ENCODE measurements at regions not wholly inside any gene's neighbourhood (a gene's known extent, or its start where the extent isn't known, plus 50 kb on each side); places are given as distances from the start of the nearest gene placed in this dataset.

DNA sequence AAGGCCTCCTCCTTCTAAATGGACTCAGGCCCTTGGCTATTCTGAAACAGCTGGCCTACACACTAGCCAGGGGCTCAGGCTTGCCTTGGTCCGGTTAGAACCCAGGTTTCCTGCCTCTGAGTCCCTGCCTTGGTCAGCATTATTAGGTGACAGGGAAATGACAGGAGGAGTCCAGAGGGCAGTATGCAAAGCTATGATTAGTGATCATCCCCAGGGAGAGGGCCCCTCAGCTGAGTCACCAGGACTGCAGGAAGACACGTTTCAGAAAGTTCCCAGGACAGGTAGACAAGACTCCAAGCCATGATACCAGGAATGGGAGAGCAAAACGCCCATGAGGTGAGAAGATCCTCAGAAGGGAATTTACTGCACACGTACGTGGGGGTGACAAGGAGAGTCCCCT, 301.1 kb upstream of the COBL start:
- no peak for TF ChIP-seq EP300 (IDR thresholded peaks at IDR 0.05; ENCODE audit: borderline replicate concordance)
- TF ChIP-seq TAF1 (IDR thresholded peaks at IDR 0.05; ENCODE audit: low read depth), result no peak
- TF ChIP-seq TCF12 (IDR thresholded peaks at IDR 0.05; ENCODE audit: low read depth), result no peak
- TF ChIP-seq, protein P1, sequence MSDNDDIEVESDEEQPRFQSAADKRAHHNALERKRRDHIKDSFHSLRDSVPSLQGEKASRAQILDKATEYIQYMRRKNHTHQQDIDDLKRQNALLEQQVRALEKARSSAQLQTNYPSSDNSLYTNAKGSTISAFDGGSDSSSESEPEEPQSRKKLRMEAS (IDR thresholded peaks at IDR 0.05), result no peak
- TF ChIP-seq FOXM1 (IDR thresholded peaks at IDR 0.05; ENCODE audit: borderline replicate concordance, low read depth), result no peak
- TF ChIP-seq ZBTB7A (IDR thresholded peaks at IDR 0.05; ENCODE audit: low read depth), result no peak
- no peak for TF ChIP-seq NFIC (IDR thresholded peaks at IDR 0.05)
- TF ChIP-seq TEAD4 (IDR thresholded peaks at IDR 0.05), result no peak
- TF ChIP-seq, protein P2, sequence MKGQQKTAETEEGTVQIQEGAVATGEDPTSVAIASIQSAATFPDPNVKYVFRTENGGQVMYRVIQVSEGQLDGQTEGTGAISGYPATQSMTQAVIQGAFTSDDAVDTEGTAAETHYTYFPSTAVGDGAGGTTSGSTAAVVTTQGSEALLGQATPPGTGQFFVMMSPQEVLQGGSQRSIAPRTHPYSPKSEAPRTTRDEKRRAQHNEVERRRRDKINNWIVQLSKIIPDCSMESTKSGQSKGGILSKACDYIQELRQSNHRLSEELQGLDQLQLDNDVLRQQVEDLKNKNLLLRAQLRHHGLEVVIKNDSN (IDR thresholded peaks at IDR 0.05), result no peak
- TF ChIP-seq, protein P3, sequence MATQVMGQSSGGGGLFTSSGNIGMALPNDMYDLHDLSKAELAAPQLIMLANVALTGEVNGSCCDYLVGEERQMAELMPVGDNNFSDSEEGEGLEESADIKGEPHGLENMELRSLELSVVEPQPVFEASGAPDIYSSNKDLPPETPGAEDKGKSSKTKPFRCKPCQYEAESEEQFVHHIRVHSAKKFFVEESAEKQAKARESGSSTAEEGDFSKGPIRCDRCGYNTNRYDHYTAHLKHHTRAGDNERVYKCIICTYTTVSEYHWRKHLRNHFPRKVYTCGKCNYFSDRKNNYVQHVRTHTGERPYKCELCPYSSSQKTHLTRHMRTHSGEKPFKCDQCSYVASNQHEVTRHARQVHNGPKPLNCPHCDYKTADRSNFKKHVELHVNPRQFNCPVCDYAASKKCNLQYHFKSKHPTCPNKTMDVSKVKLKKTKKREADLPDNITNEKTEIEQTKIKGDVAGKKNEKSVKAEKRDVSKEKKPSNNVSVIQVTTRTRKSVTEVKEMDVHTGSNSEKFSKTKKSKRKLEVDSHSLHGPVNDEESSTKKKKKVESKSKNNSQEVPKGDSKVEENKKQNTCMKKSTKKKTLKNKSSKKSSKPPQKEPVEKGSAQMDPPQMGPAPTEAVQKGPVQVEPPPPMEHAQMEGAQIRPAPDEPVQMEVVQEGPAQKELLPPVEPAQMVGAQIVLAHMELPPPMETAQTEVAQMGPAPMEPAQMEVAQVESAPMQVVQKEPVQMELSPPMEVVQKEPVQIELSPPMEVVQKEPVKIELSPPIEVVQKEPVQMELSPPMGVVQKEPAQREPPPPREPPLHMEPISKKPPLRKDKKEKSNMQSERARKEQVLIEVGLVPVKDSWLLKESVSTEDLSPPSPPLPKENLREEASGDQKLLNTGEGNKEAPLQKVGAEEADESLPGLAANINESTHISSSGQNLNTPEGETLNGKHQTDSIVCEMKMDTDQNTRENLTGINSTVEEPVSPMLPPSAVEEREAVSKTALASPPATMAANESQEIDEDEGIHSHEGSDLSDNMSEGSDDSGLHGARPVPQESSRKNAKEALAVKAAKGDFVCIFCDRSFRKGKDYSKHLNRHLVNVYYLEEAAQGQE (IDR thresholded peaks at IDR 0.05; ENCODE audit: low read depth), result no peak

DNA sequence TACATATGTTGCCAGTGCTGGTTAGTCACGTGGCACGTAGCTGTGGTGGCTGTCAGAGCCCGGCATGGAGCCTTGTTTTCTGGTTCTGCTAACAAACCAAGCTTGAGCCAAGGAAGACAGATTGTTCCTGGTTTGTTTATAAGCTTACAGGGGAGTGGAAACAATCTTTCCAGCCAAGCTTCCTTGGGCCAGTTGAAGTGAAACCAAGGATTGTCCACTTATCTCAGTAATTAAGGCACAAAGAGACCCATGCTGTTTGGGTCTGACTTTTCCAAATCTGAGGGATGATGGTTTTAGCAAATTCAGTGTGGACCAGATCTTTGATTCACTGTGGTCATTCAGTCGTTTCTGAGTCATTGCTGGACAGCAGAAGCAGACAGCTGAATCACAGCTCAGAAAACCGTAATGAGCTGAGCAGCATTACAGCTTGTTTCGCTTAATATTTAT, 297.3 kb upstream of the COBL start:
- TF ChIP-seq YY1 (IDR thresholded peaks at IDR 0.05; ENCODE audit: low read depth) (no peak), EP300 (IDR thresholded peaks at IDR 0.05; ENCODE audit: borderline replicate concordance) (no peak), EGR1 (IDR thresholded peaks at IDR 0.05) (no peak), TEAD4 (IDR thresholded peaks at IDR 0.05) (no peak), CREB1 (IDR thresholded peaks at IDR 0.05; ENCODE audit: low read depth) (no peak), ZBTB7A (IDR thresholded peaks at IDR 0.05; ENCODE audit: low read depth) (no peak), CEBPB (IDR thresholded peaks at IDR 0.05) (no peak), TAF1 (IDR thresholded peaks at IDR 0.05; ENCODE audit: low read depth) (no peak), NFIC (IDR thresholded peaks at IDR 0.05) (no peak), RAD21 (IDR thresholded peaks at IDR 0.05; ENCODE audit: low read depth) (no peak)
- TF ChIP-seq, protein P3 (IDR thresholded peaks at IDR 0.05; ENCODE audit: low read depth), result no peak
- TF ChIP-seq, protein P1 (IDR thresholded peaks at IDR 0.05), result no peak
- TF ChIP-seq, protein P2 (IDR thresholded peaks at IDR 0.05), result no peak

DNA sequence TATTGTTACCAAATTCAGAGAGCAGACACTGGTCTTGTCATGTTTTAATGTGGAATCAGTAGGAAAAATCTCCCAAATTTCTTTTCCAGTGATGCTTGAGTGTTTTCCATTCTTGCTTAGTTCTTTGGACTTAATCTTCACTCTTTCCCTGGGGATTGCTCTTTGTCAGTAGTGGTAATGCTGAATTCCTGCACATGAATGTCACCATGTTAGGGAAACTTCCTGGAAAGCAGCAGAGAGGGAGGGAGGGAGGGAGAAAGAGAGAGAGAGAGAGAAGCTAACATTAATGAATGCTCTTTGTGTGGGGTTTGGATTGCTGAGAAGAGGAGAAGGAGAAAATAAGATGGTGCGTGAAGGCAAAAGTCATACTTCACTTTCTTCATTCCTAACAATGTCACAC, 295.3 kb upstream of the COBL start:
- TF ChIP-seq, protein P1 (IDR thresholded peaks at IDR 0.05), result no peak
- no peak for TF ChIP-seq ZBTB7A (IDR thresholded peaks at IDR 0.05; ENCODE audit: low read depth)

DNA sequence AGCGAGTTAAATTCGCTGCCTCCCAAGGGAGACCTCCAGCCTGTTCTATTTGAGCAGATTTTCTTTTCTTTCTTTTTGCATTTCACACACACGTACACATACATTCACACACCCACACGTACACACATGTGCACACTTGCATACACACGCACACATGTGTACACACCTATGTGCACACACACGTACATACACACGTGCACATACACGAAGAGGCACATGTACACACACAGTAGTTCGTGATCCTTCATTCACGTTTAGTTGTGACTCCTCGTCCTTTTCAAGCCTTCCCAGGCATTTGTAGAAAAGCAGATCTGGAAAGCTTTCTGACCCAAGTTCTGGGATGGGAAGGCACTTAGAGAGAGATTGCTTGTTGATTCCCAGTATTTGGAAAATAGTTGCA, 290.8 kb upstream of the COBL start:
- no peak for TF ChIP-seq TEAD4 (IDR thresholded peaks at IDR 0.05)
- no peak for TF ChIP-seq TCF12 (IDR thresholded peaks at IDR 0.05; ENCODE audit: low read depth)
- TF ChIP-seq CREB1 (IDR thresholded peaks at IDR 0.05; ENCODE audit: low read depth), result no peak
- no peak for TF ChIP-seq RAD21 (IDR thresholded peaks at IDR 0.05; ENCODE audit: low read depth)
- TF ChIP-seq, protein P2 (IDR thresholded peaks at IDR 0.05), result no peak
- no peak for TF ChIP-seq TAF1 (IDR thresholded peaks at IDR 0.05; ENCODE audit: low read depth)
- TF ChIP-seq CEBPB (IDR thresholded peaks at IDR 0.05), result no peak

DNA sequence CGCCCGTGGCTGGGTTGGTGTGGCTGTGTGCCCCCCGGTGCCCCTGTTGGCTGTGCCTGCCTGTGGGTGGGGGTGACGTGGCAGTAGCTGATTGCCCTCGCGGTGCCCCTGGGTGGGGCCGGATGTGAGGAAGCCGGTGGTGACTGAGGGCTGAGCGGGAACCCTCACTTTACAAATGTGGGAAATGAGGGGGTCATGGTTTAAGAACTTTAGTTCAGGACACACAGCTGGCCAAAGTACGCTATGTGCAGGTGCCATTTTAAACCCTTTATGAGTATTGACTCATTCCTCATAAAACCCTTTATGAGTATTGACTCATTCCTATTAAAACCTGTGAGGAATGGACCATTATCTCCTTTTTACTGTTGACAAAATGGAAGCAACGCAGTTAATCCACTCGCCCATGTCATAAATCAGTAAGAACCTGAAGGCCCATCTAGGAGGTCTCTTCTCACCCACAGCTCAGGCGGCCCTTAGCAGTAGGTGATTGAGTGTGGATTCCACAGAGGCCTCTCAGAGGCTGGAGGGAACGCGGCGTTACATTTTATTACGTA, 290.1 kb upstream of the COBL start:
- no peak for TF ChIP-seq TAF1 (IDR thresholded peaks at IDR 0.05; ENCODE audit: low read depth)

DNA sequence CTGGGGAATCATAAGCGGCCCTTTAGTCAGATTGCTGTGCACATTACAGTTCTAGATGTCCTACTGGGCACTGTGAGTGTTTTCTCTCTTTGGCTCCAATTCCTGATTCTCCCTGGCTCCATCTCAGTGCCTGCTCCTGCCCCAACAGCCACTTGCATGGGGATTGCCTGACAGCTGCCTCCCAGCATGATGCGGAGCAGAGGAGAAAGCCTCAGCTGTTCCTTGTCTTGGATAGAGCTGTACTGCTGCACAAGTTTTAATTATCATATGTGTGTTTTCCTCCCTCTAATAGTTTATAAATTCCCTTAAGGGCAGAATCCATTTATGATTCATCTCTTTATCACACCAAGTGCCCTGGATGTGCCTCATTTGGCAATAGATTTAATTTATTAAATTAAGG, 285.8 kb upstream of the COBL start:
- TF ChIP-seq EP300 (IDR thresholded peaks at IDR 0.05; ENCODE audit: borderline replicate concordance) (no peak), TCF12 (IDR thresholded peaks at IDR 0.05; ENCODE audit: low read depth) (no peak)

All from Ishikawa (cell line).